GM12878 (cell line): ENCODE measurements at regions not wholly inside any gene's neighbourhood (a gene's known extent, or its start where the extent isn't known, plus 50 kb on each side); places are given as distances from the start of the nearest gene placed in this dataset.
A peak's percentile ranks its signal among the peaks of the same experiment; 100 is the strongest.

Experiments used
- ATAC-seq: fragments of 200-7000 bp; cut with Tn5 transposase; 3 replicates; pipeline ENCODE4 v1.9.1; 2020; ENCODE audit warnings: mild to moderate bottlenecking, moderate library complexity
- BruUV-seq: library from RNA; stranded (reverse); fragments of 400-500 nt; replicated peaks from 2 replicates; lab custom pipeline; 2021; lab: Mats Ljungman, UMichigan
- CTCF ChIA-PET: fragments of 300-600 bp; sonication (Branson Sonifier 250); formaldehyde crosslinking; extraction: SDS; loops from one replicate; lab custom pipeline; 2021; ENCODE audit warnings: inconsistent platforms; lab: Yijun Ruan, JAX
- POLR2A ChIA-PET: fragments of 350-600 bp; formaldehyde crosslinking; extraction: SDS; loops from one replicate; lab custom pipeline; 2021; ENCODE audit warnings: inconsistent platforms; lab: Charles Lee
- RAD21 ChIA-PET: fragments of 300-600 bp; sonication (Branson Sonifier 250); formaldehyde crosslinking; loops from one replicate; lab custom pipeline; 2023; ENCODE audit warnings: antibody characterized with exemption; ENCODE audit not compliant: unreplicated experiment; lab: Charles Lee
- SMC1A ChIA-PET: fragments of 300-600 bp; sonication (Branson Sonifier 250); formaldehyde crosslinking; loops from one replicate; lab custom pipeline; 2023; ENCODE audit not compliant: unreplicated experiment, uncharacterized antibody; lab: Charles Lee
- DNase-seq: peaks from one replicate; pipeline ENCODE4 v3.0.0-alpha.2; 2011; ENCODE audit warnings: low read depth, low spot score
- FAIRE-seq: peaks from 3 replicates; lab custom pipeline; 2011; peaks lifted over from hg19 to GRCh38; lab: Jason Lieb, UNC
- H2AFZ ChIP-seq: 2 replicates; pipeline ENCODE4 v1.6.0; 2011; ENCODE audit warnings: low read depth, low read length, control low read depth; ENCODE audit not compliant: control insufficient read depth
- H3K27ac ChIP-seq: 2 replicates; pipeline ENCODE4 v1.5.1; 2011; ENCODE audit warnings: control low read depth; ENCODE audit not compliant: control insufficient read depth, insufficient read depth
- H3K27me3 ChIP-seq, 2 experiments: replicated peaks in 1 of 2; 2 replicates each; pipeline versions ENCODE4 v1.6.0 to v1.6.1; 2011; ENCODE audit warnings: low read length in 1 of 2; ENCODE audit not compliant: control insufficient read depth in 2 of 2, insufficient read depth in 2 of 2
- H3K36me3 ChIP-seq, 2 experiments: 2 replicates each; pipeline ENCODE4 v1.5.1; 2011; ENCODE audit warnings: low read length in 1 of 2; ENCODE audit not compliant: control insufficient read depth in 2 of 2, insufficient read depth in 2 of 2
- H3K4me1 ChIP-seq: 2 replicates; pipeline ENCODE4 v1.6.1; 2011; ENCODE audit warnings: mild to moderate bottlenecking, low read length, moderate library complexity, mixed read lengths; ENCODE audit not compliant: control insufficient read depth, insufficient read depth
- H3K4me2 ChIP-seq: 2 replicates; pipeline ENCODE4 v1.6.0; 2011; ENCODE audit warnings: control low read depth; ENCODE audit not compliant: control insufficient read depth, insufficient read depth
- H3K4me3 ChIP-seq: fragments of 200-600 bp; sonication (generic); 2 replicates; pipeline ENCODE4 v1.5.1; 2016
- H3K79me2 ChIP-seq: 2 replicates; pipeline ENCODE4 v1.6.0; 2011; ENCODE audit warnings: low read length; ENCODE audit not compliant: control insufficient read depth, insufficient read depth
- H3K9ac ChIP-seq: 2 replicates; pipeline ENCODE4 v1.8.0; 2011; ENCODE audit warnings: low read length, control low read depth, mixed read lengths; ENCODE audit not compliant: control insufficient read depth, insufficient read depth
- H3K9me3 ChIP-seq: replicated peaks from 3 replicates; pipeline ENCODE4 v1.5.1; 2011; ENCODE audit warnings: mild to moderate bottlenecking, low read length; ENCODE audit not compliant: control insufficient read depth, insufficient read depth
- H4K20me1 ChIP-seq: 2 replicates; pipeline ENCODE4 v1.6.0; 2011; ENCODE audit not compliant: control insufficient read depth, insufficient read depth
- BHLHE40 ChIP-seq, 2 experiments: fragments of 450-650 bp in 1 of 2; IDR thresholded peaks; 2 replicates each; pipeline ENCODE4 v1.6.1; 2011 to 2017; ENCODE audit warnings: low read depth in 2 of 2, borderline replicate concordance in 1 of 2, improper control_type of control experiment in 1 of 2, low read length in 1 of 2, mild to moderate bottlenecking in 1 of 2
- DPF2 ChIP-seq: fragments of 450-650 bp; IDR thresholded peaks from 2 replicates; pipeline ENCODE4 v1.6.1; 2017; ENCODE audit warnings: mild to moderate bottlenecking
- EED ChIP-seq: sonication (generic); IDR thresholded peaks from 2 replicates; pipeline ENCODE4 v1.6.1; 2016; ENCODE audit warnings: antibody characterized with exemption, low read depth
- FOXK2 ChIP-seq: fragments of 450-650 bp; IDR thresholded peaks from 2 replicates; pipeline ENCODE4 v1.6.1; 2017; ENCODE audit warnings: mild to moderate bottlenecking, moderate library complexity
- IKZF1 ChIP-seq: fragments of 450-650 bp; conservative IDR thresholded peaks from 2 replicates; pipeline ENCODE4 v1.6.1; 2017; ENCODE audit warnings: antibody characterized with exemption, mild to moderate bottlenecking
- IKZF2 ChIP-seq, 2 experiments: fragments of 450-650 bp; IDR thresholded peaks; 2 replicates each; pipeline ENCODE4 v1.6.1; 2017; ENCODE audit warnings: mild to moderate bottlenecking in 2 of 2, moderate library complexity in 2 of 2
- KLF5 ChIP-seq: fragments of 450-650 bp; IDR thresholded peaks from 2 replicates; pipeline ENCODE4 v1.6.1; 2014; ENCODE audit warnings: mild to moderate bottlenecking; ENCODE audit not compliant: partially characterized antibody
- MTA2 ChIP-seq: fragments of 450-650 bp; IDR thresholded peaks from 2 replicates; pipeline ENCODE4 v1.6.1; 2016; ENCODE audit warnings: low read depth, mild to moderate bottlenecking, moderate library complexity
- RB1 ChIP-seq: fragments of 450-650 bp; formaldehyde crosslinking; IDR thresholded peaks from 2 replicates; pipeline ENCODE4 v1.6.1; 2017; ENCODE audit warnings: mild to moderate bottlenecking, borderline replicate concordance
- SPI1 ChIP-seq: IDR thresholded peaks from 2 replicates; pipeline ENCODE4 v1.6.1; 2011; ENCODE audit warnings: low read depth, mild to moderate bottlenecking, low read length, moderate library complexity, borderline replicate concordance; ENCODE audit not compliant: insufficient read depth
- SRF ChIP-seq, 2 experiments: IDR thresholded peaks; 2 replicates each; pipeline ENCODE4 v1.6.1; 2011; ENCODE audit warnings: low read depth in 2 of 2, low read length in 2 of 2, mild to moderate bottlenecking in 1 of 2, moderate library complexity in 1 of 2
- ZNF24 ChIP-seq: fragments of 450-650 bp; IDR thresholded peaks from 2 replicates; pipeline ENCODE4 v1.6.1; 2017; ENCODE audit warnings: antibody characterized with exemption, mild to moderate bottlenecking
- ZZZ3 ChIP-seq: IDR thresholded peaks from 2 replicates; pipeline ENCODE4 v1.6.1; 2011; ENCODE audit warnings: low read depth; ENCODE audit not compliant: control insufficient read depth, insufficient read length
- WGBS: methylation state at CpG from one replicate; pipeline ENCODE4 v1.1.6; 2016; ENCODE audit warnings: low lambda C conversion rate; ENCODE audit not compliant: insufficient replicate concordance, insufficient coverage; ENCODE audit errors: missing lambda C conversion rate; 5-methylcytosine and 5-hydroxymethylcytosine counted together
- in situ Hi-C: fragments of 300-500 bp; cut with MboI; formaldehyde crosslinking; loops from 9 replicates; pipeline ENCODE4 v1.14.3; 2018; ENCODE audit warnings: mixed read lengths
- intact Hi-C: fragments of 100-400 bp; cut with micrococcal nuclease; formaldehyde crosslinking; loops from one replicate; pipeline ENCODE4 v1.14.2; 2022; ENCODE audit not compliant: unreplicated experiment
- TF ChIP-seq, protein P1 (sequence below): fragments of 450-650 bp; IDR thresholded peaks from 2 replicates; pipeline ENCODE4 v1.6.1; 2017; ENCODE audit warnings: mild to moderate bottlenecking
- TF ChIP-seq, protein P2 (sequence below): IDR thresholded peaks from 2 replicates; pipeline ENCODE4 v1.6.1; 2011; ENCODE audit warnings: low read depth, mild to moderate bottlenecking, low read length, moderate library complexity, borderline replicate concordance; ENCODE audit errors: extremely low read depth

DNA sequence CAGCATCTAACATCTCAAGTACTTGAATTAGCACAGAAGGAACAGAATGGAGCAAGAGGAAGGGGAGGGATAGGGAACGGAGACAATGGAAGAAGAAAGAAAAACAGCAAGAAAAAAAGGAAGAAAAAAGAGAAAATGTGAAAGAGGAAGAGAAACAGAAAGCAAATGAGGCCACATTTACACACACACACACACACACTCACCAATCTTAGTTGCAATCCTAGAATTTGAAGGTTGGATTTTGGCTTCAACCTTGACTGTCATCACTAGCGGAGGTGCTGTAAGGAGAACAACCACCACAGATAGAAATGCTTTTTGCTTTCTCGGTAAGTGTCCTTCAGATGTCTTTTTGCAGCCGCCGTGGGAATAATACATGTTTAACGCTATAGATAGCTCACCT, 327.1 kb upstream of the NWD2 start:
- no peak for FAIRE-seq
- intact Hi-C loops, result no loop called here

DNA sequence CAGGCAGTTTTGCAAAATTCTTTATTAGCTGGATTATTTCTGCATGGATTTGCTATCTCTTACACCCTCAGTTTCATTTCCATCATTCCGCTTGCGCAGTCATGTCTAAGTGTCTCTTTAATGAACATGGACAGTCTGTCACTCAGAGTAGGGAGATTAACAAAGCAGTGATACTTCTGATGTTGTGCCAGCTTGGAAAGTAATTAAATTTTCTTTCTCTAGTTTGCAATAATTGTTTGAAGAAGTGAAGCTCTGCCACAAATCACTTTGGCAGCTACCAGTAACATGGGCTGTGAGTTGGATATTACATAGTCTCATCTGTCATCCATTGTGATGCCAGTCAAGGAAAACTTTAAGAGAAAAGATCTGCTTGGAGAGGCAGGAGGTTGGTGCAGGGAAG, 324.8 kb upstream of the NWD2 start:
- no peaks in the 10 kb centered on the region for H3K4me1 ChIP-seq
- no peaks in the 10 kb centered on the region for H3K79me2 ChIP-seq
- no peak for TF ChIP-seq KLF5
- TF ChIP-seq RB1, result no peak
- TF ChIP-seq ZZZ3, result no peak
- TF ChIP-seq, protein P1, sequence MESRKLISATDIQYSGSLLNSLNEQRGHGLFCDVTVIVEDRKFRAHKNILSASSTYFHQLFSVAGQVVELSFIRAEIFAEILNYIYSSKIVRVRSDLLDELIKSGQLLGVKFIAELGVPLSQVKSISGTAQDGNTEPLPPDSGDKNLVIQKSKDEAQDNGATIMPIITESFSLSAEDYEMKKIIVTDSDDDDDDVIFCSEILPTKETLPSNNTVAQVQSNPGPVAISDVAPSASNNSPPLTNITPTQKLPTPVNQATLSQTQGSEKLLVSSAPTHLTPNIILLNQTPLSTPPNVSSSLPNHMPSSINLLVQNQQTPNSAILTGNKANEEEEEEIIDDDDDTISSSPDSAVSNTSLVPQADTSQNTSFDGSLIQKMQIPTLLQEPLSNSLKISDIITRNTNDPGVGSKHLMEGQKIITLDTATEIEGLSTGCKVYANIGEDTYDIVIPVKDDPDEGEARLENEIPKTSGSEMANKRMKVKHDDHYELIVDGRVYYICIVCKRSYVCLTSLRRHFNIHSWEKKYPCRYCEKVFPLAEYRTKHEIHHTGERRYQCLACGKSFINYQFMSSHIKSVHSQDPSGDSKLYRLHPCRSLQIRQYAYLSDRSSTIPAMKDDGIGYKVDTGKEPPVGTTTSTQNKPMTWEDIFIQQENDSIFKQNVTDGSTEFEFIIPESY, result no peak
- no peak for TF ChIP-seq BHLHE40 (IDR thresholded peaks at IDR 0.05; ENCODE audit: borderline replicate concordance in 1 of 2, low read depth in 2 of 2, low read length in 1 of 2)
- TF ChIP-seq, protein P2, sequence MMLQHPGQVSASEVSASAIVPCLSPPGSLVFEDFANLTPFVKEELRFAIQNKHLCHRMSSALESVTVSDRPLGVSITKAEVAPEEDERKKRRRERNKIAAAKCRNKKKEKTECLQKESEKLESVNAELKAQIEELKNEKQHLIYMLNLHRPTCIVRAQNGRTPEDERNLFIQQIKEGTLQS, result no peak
- no peak for TF ChIP-seq FOXK2
- no peak overlapping the region for H3K4me3 ChIP-seq
- ChIA-PET RAD21 (no interaction called here), POLR2A (no interaction called here), CTCF (no interaction called here), SMC1A (interaction anchor here (2.2 kb wide), 1 partner anchor 10 kb away, joined by 5 read pairs; no protein-coding TSS in a partner anchor)
- FAIRE-seq (no peak), ATAC-seq (no peak), DNase-seq (no peak)
- no peak overlapping the region for H3K4me2 ChIP-seq
- no peaks in the 10 kb centered on the region for H3K9me3 ChIP-seq
- no peak overlapping the region for H2AFZ ChIP-seq
- BruUV-seq, result no TSS peak
- H4K20me1 ChIP-seq, result no peaks in the 10 kb centered on the region
- intact Hi-C loops (no loop called here), in situ Hi-C loops (no loop called here)
- H3K9ac ChIP-seq, result no peak overlapping the region
- WGBS, result 23% methylated on average over 2 of the region's 2 CpGs
- 0 out of 4 replicates have a peak, but pooled peaks cover 0 to 1% of the 10 kb centered on the region in 2 experiments for H3K27me3 ChIP-seq
- no peaks in the 10 kb centered on the region for H3K36me3 ChIP-seq
- no peak overlapping the region for H3K27ac ChIP-seq

More for the DNA sequence above, 327.1 kb upstream of the NWD2 start:
- POLR2A ChIA-PET, result no interaction called here
- 0 out of 4 replicates have a peak, but pooled peaks cover 0 to 1% of the 10 kb centered on the region in 2 experiments for H3K27me3 ChIP-seq
- TF ChIP-seq DPF2, result 0 out of 2 replicates have a peak, but pooled peaks have one; percentile 29
- peak; percentile 59 for TF ChIP-seq SPI1
- peak; percentile 30 to 44; a peak in 1 of 4 replicates for TF ChIP-seq IKZF2 (IDR thresholded peaks at IDR 0.05)
- no peak for TF ChIP-seq ZNF24
- TF ChIP-seq SRF (IDR thresholded peaks at IDR 0.05; ENCODE audit: low read depth in 2 of 2, low read length in 2 of 2), result no peak
- 0 out of 2 replicates have a peak, but pooled peaks have one; percentile 21 for TF ChIP-seq EED
- 0 out of 2 replicates have a peak, but pooled peaks have one; percentile 16 for TF ChIP-seq MTA2
- 0 out of 2 replicates have a peak, but pooled peaks have one; percentile 28 for TF ChIP-seq IKZF1
- TF ChIP-seq, all 136 proteins: peak for 6
- ChIA-PET SMC1A (no interaction called here), RAD21 (no interaction called here), CTCF (no interaction called here)
- H3K4me2 ChIP-seq, result peak overlapping the region; percentile 31; the same call in 1 of the 2 replicates
- ATAC-seq (peak; percentile 26; the same call in 1 of the 3 replicates), DNase-seq (no peak)
- H3K9ac ChIP-seq, result no peak overlapping the region
- WGBS, result 17% methylated on average over 6 of the region's 6 CpGs
- BruUV-seq, result no TSS peak
- no peaks in the 10 kb centered on the region for H4K20me1 ChIP-seq
- no peak overlapping the region for H3K27ac ChIP-seq
- in situ Hi-C loops, result no loop called here
- no peak overlapping the region for H3K4me3 ChIP-seq
- no peaks in the 10 kb centered on the region for H3K79me2 ChIP-seq
- H3K9me3 ChIP-seq, result no peaks in the 10 kb centered on the region
- no peak overlapping the region for H2AFZ ChIP-seq
- no peaks in the 10 kb centered on the region for H3K36me3 ChIP-seq
- H3K4me1 ChIP-seq, result no peaks in the 10 kb centered on the region
